ENCODE measurements at regions not wholly inside any gene's neighbourhood (a gene's known extent, or its start where the extent isn't known, plus 50 kb on each side); places are given as distances from the start of the nearest gene placed in this dataset.

- Histone ChIP-seq H3K9me3 (ENCODE audit: control extremely low read depth in 1 of 3, control insufficient read depth in 2 of 3, insufficient read depth in 1 of 3, low read length in 2 of 3) (no peaks in the 10 kb centered on the region), H3K79me2 (ENCODE audit: control insufficient read depth, insufficient read depth, low read length) (no peaks in the 10 kb centered on the region), H3K9ac (ENCODE audit: low read length) (no peak overlapping the region), H3K27ac (ENCODE audit: low read length in 2 of 2) (no peak overlapping the region), H3K36me3 (replicated peaks in 1 of 2; ENCODE audit: control extremely low read depth in 1 of 2, control insufficient read depth in 1 of 2, extremely low read depth in 1 of 2, insufficient read depth in 2 of 2, low read length in 1 of 2) (no peaks in the 10 kb centered on the region), H3K4me3 (ENCODE audit: control extremely low read depth in 1 of 5, extremely low read depth in 1 of 5, insufficient read depth in 1 of 5, low read depth in 2 of 5, low read length in 4 of 5) (no peak overlapping the region), H4K20me1 (ENCODE audit: control insufficient read depth, insufficient read depth, low read length, poor library complexity, severe bottlenecking) (no peaks in the 10 kb centered on the region), H3K4me2 (replicated peaks; ENCODE audit: low read depth, low read length, poor library complexity, severe bottlenecking) (no peak overlapping the region), H3K27me3 (replicated peaks in 1 of 4; ENCODE audit: control extremely low read depth in 1 of 4, control insufficient read depth in 3 of 4, insufficient read depth in 4 of 4, low read length in 3 of 4) (no peaks in the 10 kb centered on the region), H3K4me1 (ENCODE audit: control insufficient read depth in 2 of 2, insufficient read depth in 2 of 2, low read length in 2 of 2) (peaks cover 17 to 20% of the 10 kb centered on the region in 2 donors), H2AFZ (ENCODE audit: insufficient read depth, low read depth, low read length, poor library complexity, severe bottlenecking) (no peak overlapping the region)
- DNase-seq (no peak), ATAC-seq (ENCODE audit: low read depth) (no peak)
- intact Hi-C loops (cut with micrococcal nuclease), result no loop called here
- CTCF ChIA-PET, result no interaction called here
- POLR2A ChIA-PET, result no interaction called here
- TF ChIP-seq EZH2 (IDR thresholded peaks at IDR 0.05; ENCODE audit: borderline replicate concordance, insufficient read depth, low read depth, low read length, poor library complexity, severe bottlenecking), result no peak
- no peak for TF ChIP-seq CTCF (IDR thresholded peaks at IDR 0.05)
- H3K9me3 Mint-ChIP-seq (ENCODE audit: insufficient read depth), result no peaks in the 10 kb centered on the region
- WGBS (ENCODE audit: insufficient coverage), result no CpG with 5 or more reads among the region's 4 CpGs
- no peaks in the 10 kb centered on the region for H3K27me3 Mint-ChIP-seq
- H3K4me1 Mint-ChIP-seq, result peaks cover 45% of the 10 kb centered on the region
- H3K27ac Mint-ChIP-seq, result no peak overlapping the region
- H3K4me3 Mint-ChIP-seq, result no peak overlapping the region
Measured at GRCh38 chr12:92078167-92079053, 67.2 kb downstream of the BTG1 start.

- H3K9ac ChIP-seq (ENCODE audit: low read length), result no peak overlapping the region
- no peak for ATAC-seq (ENCODE audit: low read depth)
- peak overlapping the region; percentile 29 for H3K27ac Mint-ChIP-seq
- H3K4me2 ChIP-seq (replicated peaks; ENCODE audit: low read depth, low read length, poor library complexity, severe bottlenecking), result no peak overlapping the region
- no peaks in the 10 kb centered on the region for H3K36me3 ChIP-seq (replicated peaks in 1 of 2; ENCODE audit: control extremely low read depth in 1 of 2, control insufficient read depth in 1 of 2, extremely low read depth in 1 of 2, insufficient read depth in 2 of 2, low read length in 1 of 2)
- DNase-seq, result no peak
- H3K4me1 Mint-ChIP-seq, result peaks cover 45% of the 10 kb centered on the region
- peaks cover 0 to 2% (median 0%) of the 10 kb centered on the region in 3 donors for H3K9me3 ChIP-seq (ENCODE audit: control extremely low read depth in 1 of 3, control insufficient read depth in 2 of 3, insufficient read depth in 1 of 3, low read length in 2 of 3)
- no CpG with 5 or more reads among the region's 1 CpG for WGBS (ENCODE audit: insufficient coverage)
- H3K4me3 ChIP-seq (ENCODE audit: control extremely low read depth in 1 of 5, extremely low read depth in 1 of 5, insufficient read depth in 1 of 5, low read depth in 2 of 5, low read length in 4 of 5), result no peak overlapping the region
- no peaks in the 10 kb centered on the region for H3K27me3 Mint-ChIP-seq
- no peaks in the 10 kb centered on the region for H3K79me2 ChIP-seq (ENCODE audit: control insufficient read depth, insufficient read depth, low read length)
- no peaks in the 10 kb centered on the region for H3K9me3 Mint-ChIP-seq (ENCODE audit: insufficient read depth)
- no peak overlapping the region for H3K27ac ChIP-seq (ENCODE audit: low read length in 2 of 2)
- peaks cover 17 to 20% of the 10 kb centered on the region in 2 donors for H3K4me1 ChIP-seq (ENCODE audit: control insufficient read depth in 2 of 2, insufficient read depth in 2 of 2, low read length in 2 of 2)
- ChIA-PET CTCF (interaction anchor here (0.7 kb wide), 1 partner anchor 43 kb away, joined by 3 read pairs; no protein-coding TSS in a partner anchor), POLR2A (no interaction called here)
- H3K4me3 Mint-ChIP-seq, result no peak overlapping the region
- H4K20me1 ChIP-seq (ENCODE audit: control insufficient read depth, insufficient read depth, low read length, poor library complexity, severe bottlenecking), result no peaks in the 10 kb centered on the region
- no peak for TF ChIP-seq EZH2 (IDR thresholded peaks at IDR 0.05; ENCODE audit: borderline replicate concordance, insufficient read depth, low read depth, low read length, poor library complexity, severe bottlenecking)
- TF ChIP-seq CTCF (IDR thresholded peaks at IDR 0.05), result no peak
- H2AFZ ChIP-seq (ENCODE audit: insufficient read depth, low read depth, low read length, poor library complexity, severe bottlenecking), result no peak overlapping the region
- H3K27me3 ChIP-seq (replicated peaks in 1 of 4; ENCODE audit: control extremely low read depth in 1 of 4, control insufficient read depth in 3 of 4, insufficient read depth in 4 of 4, low read length in 3 of 4), result no peaks in the 10 kb centered on the region
- intact Hi-C loops (cut with micrococcal nuclease), result no loop called here
Measured at GRCh38 chr12:92077530-92077929, 68.1 kb downstream of the BTG1 start.
